ENCODE measurements at regions not wholly inside any gene's neighbourhood (a gene's known extent, or its start where the extent isn't known, plus 50 kb on each side); places are given as distances from the start of the nearest gene placed in this dataset.

DNA sequence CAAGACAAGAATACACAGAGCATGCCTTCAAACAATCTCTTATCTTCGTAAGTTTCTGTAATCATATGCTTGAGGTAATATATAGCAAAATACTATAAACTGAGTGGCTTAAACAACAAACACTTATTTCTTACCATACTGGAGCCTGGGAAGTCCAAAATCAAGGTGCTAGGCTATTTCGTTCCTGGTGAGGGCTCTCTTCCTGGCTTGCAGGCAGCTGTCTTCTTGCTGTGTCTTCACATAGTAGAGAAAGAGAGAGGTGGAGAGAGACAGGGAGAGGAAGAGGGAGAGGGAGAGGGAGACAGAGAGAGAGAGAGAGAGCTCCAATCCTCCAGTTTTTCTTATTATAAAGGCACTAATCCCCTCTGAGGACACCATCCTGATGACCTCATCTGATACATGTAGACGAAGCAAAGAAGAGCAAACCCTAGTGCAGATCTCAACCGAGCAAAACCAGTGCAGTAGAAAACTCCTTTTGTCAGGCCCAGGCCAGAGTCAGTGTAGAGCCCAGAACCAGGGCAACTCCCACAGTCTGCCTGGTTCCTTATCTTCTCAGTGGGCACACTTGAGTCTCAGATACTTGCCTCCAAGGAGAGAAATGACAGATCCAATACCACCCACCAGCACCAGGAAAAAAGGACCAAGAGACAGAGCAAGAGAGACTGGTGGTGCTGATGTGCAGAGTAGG lies 297.1 kb upstream of the NCAM1 start:
- no peak for TF ChIP-seq POLR2A (IDR thresholded peaks at IDR 0.05; ENCODE audit: borderline replicate concordance, extremely low read depth, insufficient read depth, insufficient read length)
- TF ChIP-seq, protein P1, sequence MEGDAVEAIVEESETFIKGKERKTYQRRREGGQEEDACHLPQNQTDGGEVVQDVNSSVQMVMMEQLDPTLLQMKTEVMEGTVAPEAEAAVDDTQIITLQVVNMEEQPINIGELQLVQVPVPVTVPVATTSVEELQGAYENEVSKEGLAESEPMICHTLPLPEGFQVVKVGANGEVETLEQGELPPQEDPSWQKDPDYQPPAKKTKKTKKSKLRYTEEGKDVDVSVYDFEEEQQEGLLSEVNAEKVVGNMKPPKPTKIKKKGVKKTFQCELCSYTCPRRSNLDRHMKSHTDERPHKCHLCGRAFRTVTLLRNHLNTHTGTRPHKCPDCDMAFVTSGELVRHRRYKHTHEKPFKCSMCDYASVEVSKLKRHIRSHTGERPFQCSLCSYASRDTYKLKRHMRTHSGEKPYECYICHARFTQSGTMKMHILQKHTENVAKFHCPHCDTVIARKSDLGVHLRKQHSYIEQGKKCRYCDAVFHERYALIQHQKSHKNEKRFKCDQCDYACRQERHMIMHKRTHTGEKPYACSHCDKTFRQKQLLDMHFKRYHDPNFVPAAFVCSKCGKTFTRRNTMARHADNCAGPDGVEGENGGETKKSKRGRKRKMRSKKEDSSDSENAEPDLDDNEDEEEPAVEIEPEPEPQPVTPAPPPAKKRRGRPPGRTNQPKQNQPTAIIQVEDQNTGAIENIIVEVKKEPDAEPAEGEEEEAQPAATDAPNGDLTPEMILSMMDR (IDR thresholded peaks at IDR 0.05 in 2 of 3, conservative IDR thresholded peaks at IDR 0.05 in 1 of 3; ENCODE audit: borderline replicate concordance in 1 of 3, insufficient read depth in 1 of 3, low read depth in 2 of 3, low read length in 2 of 3) = no peak
- TF ChIP-seq YY1 (IDR thresholded peaks at IDR 0.05; ENCODE audit: extremely low read depth, insufficient replicate concordance, low read depth, low read length) = no peak
- TF ChIP-seq CEBPB (IDR thresholded peaks at IDR 0.05; ENCODE audit: low read depth) = no peak
- TF ChIP-seq SIN3A (IDR thresholded peaks at IDR 0.05; ENCODE audit: low read depth) = no peak
- TF ChIP-seq POLR2AphosphoS5 (IDR thresholded peaks at IDR 0.05; ENCODE audit: low read depth, low read length) = no peak
- TF ChIP-seq RAD21 (IDR thresholded peaks at IDR 0.05; ENCODE audit: low read depth) = no peak
- TF ChIP-seq JUND (IDR thresholded peaks at IDR 0.05) = no peak
- no peak for TF ChIP-seq ZNF274 (IDR thresholded peaks at IDR 0.05; ENCODE audit: low read depth, low read length)
- no peak for TF ChIP-seq EGR1 (IDR thresholded peaks at IDR 0.05; ENCODE audit: low read depth)
- no peak for TF ChIP-seq REST (IDR thresholded peaks at IDR 0.05; ENCODE audit: low read depth)

All from HCT116 (cell line).